ENCODE measurements at regions not wholly inside any gene's neighbourhood (a gene's known extent, or its start where the extent isn't known, plus 50 kb on each side); places are given as distances from the start of the nearest gene placed in this dataset.

DNA sequence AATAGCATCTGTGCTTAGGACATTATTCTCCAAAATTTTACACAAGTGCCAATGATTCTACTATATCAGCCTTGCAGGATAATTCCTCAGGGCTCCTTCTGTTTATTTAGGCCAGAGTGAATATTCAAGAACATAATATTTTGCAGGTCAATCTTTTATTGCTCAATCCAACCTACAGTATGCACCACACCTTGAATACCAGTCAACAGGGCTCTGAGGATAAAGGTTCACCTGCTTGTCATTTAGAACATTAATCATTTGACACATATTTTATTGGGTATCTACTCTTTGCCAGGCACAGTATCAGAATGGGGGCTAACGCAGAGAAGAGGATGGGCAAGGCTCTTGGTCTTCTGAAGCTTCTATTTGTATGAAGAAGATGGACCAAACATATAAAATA lies 66.2 kb upstream of the SHISA3 start:
- no peak for DNase-seq (ENCODE audit: low read depth)
- CTCF ChIA-PET = no interaction called here
- Histone ChIP-seq H3K27me3 (ENCODE audit: control insufficient read depth, insufficient read depth, low read length) (no peaks in the 10 kb centered on the region), H3K4me3 (ENCODE audit: low read depth, low read length) (no peak overlapping the region), H3K36me3 (ENCODE audit: control insufficient read depth, insufficient read depth, low read length) (no peaks in the 10 kb centered on the region)
- POLR2A ChIA-PET = no interaction called here
- TF ChIP-seq, protein P1, sequence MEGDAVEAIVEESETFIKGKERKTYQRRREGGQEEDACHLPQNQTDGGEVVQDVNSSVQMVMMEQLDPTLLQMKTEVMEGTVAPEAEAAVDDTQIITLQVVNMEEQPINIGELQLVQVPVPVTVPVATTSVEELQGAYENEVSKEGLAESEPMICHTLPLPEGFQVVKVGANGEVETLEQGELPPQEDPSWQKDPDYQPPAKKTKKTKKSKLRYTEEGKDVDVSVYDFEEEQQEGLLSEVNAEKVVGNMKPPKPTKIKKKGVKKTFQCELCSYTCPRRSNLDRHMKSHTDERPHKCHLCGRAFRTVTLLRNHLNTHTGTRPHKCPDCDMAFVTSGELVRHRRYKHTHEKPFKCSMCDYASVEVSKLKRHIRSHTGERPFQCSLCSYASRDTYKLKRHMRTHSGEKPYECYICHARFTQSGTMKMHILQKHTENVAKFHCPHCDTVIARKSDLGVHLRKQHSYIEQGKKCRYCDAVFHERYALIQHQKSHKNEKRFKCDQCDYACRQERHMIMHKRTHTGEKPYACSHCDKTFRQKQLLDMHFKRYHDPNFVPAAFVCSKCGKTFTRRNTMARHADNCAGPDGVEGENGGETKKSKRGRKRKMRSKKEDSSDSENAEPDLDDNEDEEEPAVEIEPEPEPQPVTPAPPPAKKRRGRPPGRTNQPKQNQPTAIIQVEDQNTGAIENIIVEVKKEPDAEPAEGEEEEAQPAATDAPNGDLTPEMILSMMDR (IDR thresholded peaks at IDR 0.05; ENCODE audit: insufficient read depth, low read depth, low read length) = no peak

DNA sequence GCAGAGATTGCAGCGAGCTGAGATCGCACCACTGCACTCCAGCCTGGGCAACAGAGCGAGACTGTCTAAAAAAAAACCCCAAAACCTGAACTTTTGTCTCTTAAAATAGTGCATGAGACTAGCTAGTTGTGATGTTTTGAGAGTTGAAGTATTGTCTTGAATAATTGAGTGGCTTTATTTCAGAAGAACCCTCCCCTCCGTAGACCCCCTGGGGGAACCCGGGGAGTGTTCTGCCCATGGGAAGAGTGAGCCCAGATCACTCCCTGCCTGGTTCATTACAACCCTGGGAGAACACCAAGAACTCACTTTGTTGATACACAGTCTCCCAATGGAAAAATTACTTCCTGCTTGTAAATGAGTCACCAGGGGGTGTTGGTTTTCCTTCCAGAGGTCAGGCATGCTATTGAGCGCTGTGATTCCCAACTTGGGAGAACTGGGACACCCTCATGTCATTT lies 65.3 kb upstream of the SHISA3 start:
- TF ChIP-seq, protein P1 (IDR thresholded peaks at IDR 0.05; ENCODE audit: insufficient read depth, low read depth, low read length) = no peak
- Histone ChIP-seq H3K27me3 (ENCODE audit: control insufficient read depth, insufficient read depth, low read length) (no peaks in the 10 kb centered on the region), H3K36me3 (ENCODE audit: control insufficient read depth, insufficient read depth, low read length) (no peaks in the 10 kb centered on the region), H3K4me3 (ENCODE audit: low read depth, low read length) (no peak overlapping the region)
- DNase-seq (ENCODE audit: low read depth) = no peak
- CTCF ChIA-PET = no interaction called here
- POLR2A ChIA-PET = no interaction called here

DNA sequence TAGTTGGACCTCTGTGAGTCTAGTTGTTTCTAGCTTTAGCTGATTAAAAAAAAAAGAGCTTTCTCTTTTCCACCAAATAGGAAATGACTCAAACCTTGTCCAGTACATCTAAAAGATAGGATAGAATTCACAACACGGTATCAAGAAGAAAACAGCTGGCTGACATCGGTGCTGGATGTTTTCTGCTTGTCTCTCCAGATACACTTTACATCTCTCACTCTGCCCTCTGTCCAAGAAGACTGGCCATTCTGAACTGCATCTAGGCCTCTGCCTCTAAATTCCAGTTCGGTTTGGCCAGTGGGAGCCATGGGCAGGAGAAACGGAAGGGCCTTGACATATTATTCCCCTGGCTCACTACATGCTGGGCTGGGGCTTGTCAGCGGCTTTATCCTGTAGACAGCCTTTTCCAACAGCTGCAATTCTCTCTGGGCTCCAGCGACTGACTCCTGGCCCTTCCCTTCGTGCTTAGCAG lies 57.3 kb upstream of the SHISA3 start:
- H3K36me3 ChIP-seq (ENCODE audit: control insufficient read depth, insufficient read depth, low read length) = no peaks in the 10 kb centered on the region
- no peak overlapping the region for H3K4me3 ChIP-seq (ENCODE audit: low read depth, low read length)
- TF ChIP-seq, protein P1 (IDR thresholded peaks at IDR 0.05; ENCODE audit: insufficient read depth, low read depth, low read length) = no peak
- CTCF ChIA-PET = no interaction called here
- no peaks in the 10 kb centered on the region for H3K27me3 ChIP-seq (ENCODE audit: control insufficient read depth, insufficient read depth, low read length)
- no peak for DNase-seq (ENCODE audit: low read depth)
- POLR2A ChIA-PET = no interaction called here

DNA sequence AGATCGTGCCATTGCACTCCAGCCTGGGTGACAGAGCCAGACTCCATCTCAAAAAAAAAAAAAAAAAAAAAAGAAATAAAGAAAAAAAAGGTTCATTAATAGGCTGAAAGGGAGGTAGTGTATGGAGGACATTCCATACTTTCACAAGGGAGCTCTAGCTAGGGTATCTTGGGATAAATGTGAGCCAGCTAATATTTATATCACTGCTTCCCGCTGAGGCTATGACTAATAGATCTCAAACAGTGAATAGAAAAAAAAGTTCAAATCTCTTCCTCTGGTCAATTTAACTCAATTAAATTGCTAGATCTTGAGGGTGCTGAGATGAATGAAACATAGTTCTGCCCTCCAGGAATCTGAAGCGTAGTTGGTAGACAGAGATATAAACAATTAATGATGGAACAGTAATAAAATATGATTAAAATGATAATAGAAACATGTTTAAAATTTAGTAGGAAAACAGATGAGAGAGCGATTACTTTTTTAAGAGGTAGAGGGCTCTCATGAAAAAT lies 55.7 kb upstream of the SHISA3 start:
- no peaks in the 10 kb centered on the region for H3K36me3 ChIP-seq (ENCODE audit: control insufficient read depth, insufficient read depth, low read length)
- POLR2A ChIA-PET = no interaction called here
- no peak overlapping the region for H3K4me3 ChIP-seq (ENCODE audit: low read depth, low read length)
- TF ChIP-seq, protein P1 (IDR thresholded peaks at IDR 0.05; ENCODE audit: insufficient read depth, low read depth, low read length) = no peak
- H3K27me3 ChIP-seq (ENCODE audit: control insufficient read depth, insufficient read depth, low read length) = no peaks in the 10 kb centered on the region
- DNase-seq (ENCODE audit: low read depth) = no peak
- CTCF ChIA-PET = no interaction called here

DNA sequence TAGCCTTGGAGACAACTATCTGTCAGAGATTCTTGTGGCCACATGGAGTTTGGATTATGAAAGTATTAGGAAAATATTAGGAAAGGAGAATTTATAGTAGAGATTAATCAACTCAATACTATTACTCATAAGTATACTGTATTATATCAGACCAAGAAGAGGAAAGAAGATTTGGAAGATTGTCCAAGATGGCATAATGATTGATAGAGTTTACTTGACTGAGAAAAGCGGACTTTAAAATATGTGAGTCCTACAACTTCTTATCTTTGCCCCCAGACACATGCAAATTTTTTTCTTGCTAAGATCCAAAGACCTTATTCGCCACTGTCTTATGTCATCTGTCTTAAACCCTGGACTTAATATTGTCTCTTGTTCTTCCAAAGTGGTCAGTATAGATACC lies 54.8 kb upstream of the SHISA3 start:
- TF ChIP-seq, protein P1 (IDR thresholded peaks at IDR 0.05; ENCODE audit: insufficient read depth, low read depth, low read length) = no peak
- Histone ChIP-seq H3K36me3 (ENCODE audit: control insufficient read depth, insufficient read depth, low read length) (no peaks in the 10 kb centered on the region), H3K4me3 (ENCODE audit: low read depth, low read length) (no peak overlapping the region), H3K27me3 (ENCODE audit: control insufficient read depth, insufficient read depth, low read length) (no peaks in the 10 kb centered on the region)
- ChIA-PET CTCF (no interaction called here), POLR2A (no interaction called here)
- DNase-seq (ENCODE audit: low read depth) = no peak
